IPS-18c (cell line): ENCODE measurements at regions not wholly inside any gene's neighbourhood (a gene's known extent, or its start where the extent isn't known, plus 50 kb on each side); places are given as distances from the start of the nearest gene placed in this dataset.
"Not testable (repeated sequence)": the region's sequence is repeated elsewhere in the genome, so short reads cannot be mapped to it uniquely, and the experiment has no call there.

ENCODE experiments used
- H3K4me3 ChIP-seq: 2 replicates; pipeline ENCODE4 v1.7.0; 2013; ENCODE audit warnings: low read depth, mild to moderate bottlenecking, low read length, moderate library complexity; ENCODE audit not compliant: insufficient read depth
- H3K9me3 ChIP-seq: one replicate; pipeline ENCODE4 v1.6.1; 2013; ENCODE audit warnings: mild to moderate bottlenecking, low read length, moderate library complexity; ENCODE audit not compliant: control insufficient read depth, insufficient read depth

GRCh38 chr9:22740781-22741180 lies 294.2 kb downstream of the DMRTA1 start:
- no peaks in the 10 kb centered on the region for H3K9me3 ChIP-seq
- no peak overlapping the region for H3K4me3 ChIP-seq

GRCh38 chr9:22742401-22742800 lies 295.8 kb downstream of the DMRTA1 start:
- no peaks in the 10 kb centered on the region for H3K9me3 ChIP-seq
- H3K4me3 ChIP-seq: no peak overlapping the region

GRCh38 chr9:22773501-22774220 lies 327.0 kb downstream of the DMRTA1 start:
- Histone ChIP-seq H3K4me3 (no peak overlapping the region), H3K9me3 (no peaks in the 10 kb centered on the region)

- H3K9me3 ChIP-seq: no peaks in the 10 kb centered on the region
- H3K4me3 ChIP-seq: no peak overlapping the region
Observed at GRCh38 chr9:22790329-22790728, 343.7 kb downstream of the DMRTA1 start.

- H3K4me3 ChIP-seq: no peak overlapping the region
- no peaks in the 10 kb centered on the region for H3K9me3 ChIP-seq
Observed at GRCh38 chr9:22808876-22809275, 362.3 kb downstream of the DMRTA1 start.

- H3K4me3 ChIP-seq: no peak overlapping the region
- no peaks in the 10 kb centered on the region for H3K9me3 ChIP-seq
Observed at GRCh38 chr9:22809371-22809770, 362.7 kb downstream of the DMRTA1 start.

- Histone ChIP-seq H3K9me3 (no peaks in the 10 kb centered on the region), H3K4me3 (no peak overlapping the region)
Observed at GRCh38 chr9:22813529-22813928, 366.9 kb downstream of the DMRTA1 start.

- Histone ChIP-seq H3K4me3 (no peak overlapping the region), H3K9me3 (no peaks in the 10 kb centered on the region)
Observed at GRCh38 chr9:22815246-22815645, 368.6 kb downstream of the DMRTA1 start.

- no peak overlapping the region for H3K4me3 ChIP-seq
- H3K9me3 ChIP-seq: no peaks in the 10 kb centered on the region
Observed at GRCh38 chr9:22817181-22817580, 370.6 kb downstream of the DMRTA1 start.

- Histone ChIP-seq H3K4me3 (no peak overlapping the region), H3K9me3 (peaks cover 6% of the 10 kb centered on the region)
Observed at GRCh38 chr9:22829236-22829635, 382.6 kb downstream of the DMRTA1 start.

- H3K9me3 ChIP-seq: peaks cover 2% of the 10 kb centered on the region
- H3K4me3 ChIP-seq: no peak overlapping the region
Observed at GRCh38 chr9:22838266-22838665, 391.6 kb downstream of the DMRTA1 start.

- Histone ChIP-seq H3K4me3 (no peak overlapping the region), H3K9me3 (peaks cover 2% of the 10 kb centered on the region)
Observed at GRCh38 chr9:22840641-22841040, 394.0 kb downstream of the DMRTA1 start.

GRCh38 chr9:22845243-22845642 lies 398.6 kb downstream of the DMRTA1 start:
- not testable (repeated sequence) for H3K4me3 ChIP-seq, H3K9me3 ChIP-seq

GRCh38 chr9:22855980-22856379 lies 409.4 kb downstream of the DMRTA1 start:
- H3K4me3 ChIP-seq: no peak overlapping the region
- no peaks in the 10 kb centered on the region for H3K9me3 ChIP-seq

GRCh38 chr9:22857316-22857715 lies 410.7 kb downstream of the DMRTA1 start:
- no peak overlapping the region for H3K4me3 ChIP-seq
- no peaks in the 10 kb centered on the region for H3K9me3 ChIP-seq

GRCh38 chr9:22863106-22863505 lies 416.5 kb downstream of the DMRTA1 start:
- H3K4me3 ChIP-seq: no peak overlapping the region

GRCh38 chr9:22863736-22864135 lies 417.1 kb downstream of the DMRTA1 start:
- H3K9me3 ChIP-seq: no peaks in the 10 kb centered on the region
- H3K4me3 ChIP-seq: no peak overlapping the region

More at GRCh38 chr9:22863106-22863505, 416.5 kb downstream of the DMRTA1 start:
- H3K9me3 ChIP-seq: no peaks in the 10 kb centered on the region

GRCh38 chr9:22893196-22893843 lies 446.7 kb downstream of the DMRTA1 start:
- Histone ChIP-seq H3K9me3 (no peaks in the 10 kb centered on the region), H3K4me3 (no peak overlapping the region)

GRCh38 chr9:22898591-22898990 lies 452.0 kb downstream of the DMRTA1 start:
- no peaks in the 10 kb centered on the region for H3K9me3 ChIP-seq
- H3K4me3 ChIP-seq: no peak overlapping the region
